Stimulated activated CD8-positive, alpha-beta memory T cell treated with anti-CD3 and anti-CD28 coated beads, Interleukin-15, amount 100 ng/mL, for 48 hours (primary cell): ENCODE measurements at regions not wholly inside any gene's neighbourhood (a gene's known extent, or its start where the extent isn't known, plus 50 kb on each side); places are given as distances from the start of the nearest gene placed in this dataset.
"Not testable (repeated sequence)": the region's sequence is repeated elsewhere in the genome, so short reads cannot be mapped to it uniquely, and the experiment has no call there.

Source experiments
- DNase-seq, 2 donors: peaks; one replicate each; pipeline ENCODE4 v3.0.0-alpha.2; 2020; ENCODE audit warnings: low read depth in 2 of 2

DNA sequence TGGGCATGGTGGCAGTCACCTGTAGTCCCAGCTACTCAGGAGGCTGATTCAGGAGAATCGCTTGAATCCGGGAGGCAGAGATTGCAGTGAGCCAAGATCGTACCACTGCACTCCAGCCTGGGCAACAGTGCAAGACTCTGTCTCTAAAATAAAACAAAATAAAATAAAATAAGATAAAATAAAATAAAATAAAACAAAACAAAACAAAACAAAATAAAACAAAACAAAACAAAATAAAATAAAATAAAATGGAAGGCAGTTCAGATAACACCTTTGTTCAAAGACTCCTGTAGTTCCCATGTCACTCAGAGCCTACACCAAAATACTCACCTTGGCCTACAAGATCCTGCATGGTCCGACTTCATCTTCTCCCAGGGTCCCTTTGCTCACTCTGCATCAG is 61.3 kb downstream of the SYF2 start:
- DNase-seq, result not testable (repeated sequence)

DNA sequence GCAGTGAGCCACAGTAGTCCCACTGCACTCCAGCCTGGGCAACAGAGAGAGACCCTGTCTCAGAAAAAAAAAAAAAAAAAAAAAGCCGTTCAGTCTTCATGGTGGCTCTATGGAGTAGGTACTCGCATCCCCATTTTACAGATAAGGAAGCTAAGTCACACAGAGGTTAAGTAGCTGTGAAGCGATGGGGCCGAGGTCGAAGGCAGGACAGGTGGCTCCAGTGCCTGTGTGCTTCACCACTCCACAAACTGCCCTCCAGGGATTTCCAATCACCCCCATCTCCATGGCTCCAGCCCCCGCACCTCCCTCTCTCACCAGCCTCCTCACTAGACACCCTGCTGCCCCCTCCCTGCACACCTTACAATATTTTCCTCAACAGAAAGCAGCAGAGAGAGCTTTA is 61.9 kb downstream of the SYF2 start:
- no peak for DNase-seq

DNA sequence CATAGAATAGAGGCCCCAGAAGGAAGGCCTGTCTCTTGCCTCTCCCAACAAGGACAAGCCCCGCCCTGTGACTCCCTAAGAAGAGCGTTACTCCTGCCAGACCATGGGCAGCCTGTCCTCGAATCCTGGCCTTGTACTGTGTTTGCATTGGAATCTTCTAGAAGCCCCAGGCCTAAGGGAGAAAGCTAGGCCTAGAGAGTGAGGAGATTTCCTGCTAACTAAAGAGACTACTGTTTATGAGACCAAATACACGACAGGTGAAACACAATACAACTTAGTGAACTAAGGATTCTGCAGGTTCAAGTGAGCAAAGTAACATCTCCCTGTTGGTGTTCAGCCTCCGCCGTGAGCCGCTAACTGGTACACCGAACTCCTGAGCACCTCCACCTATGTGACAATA is 62.7 kb downstream of the SYF2 start:
- no peak for DNase-seq

DNA sequence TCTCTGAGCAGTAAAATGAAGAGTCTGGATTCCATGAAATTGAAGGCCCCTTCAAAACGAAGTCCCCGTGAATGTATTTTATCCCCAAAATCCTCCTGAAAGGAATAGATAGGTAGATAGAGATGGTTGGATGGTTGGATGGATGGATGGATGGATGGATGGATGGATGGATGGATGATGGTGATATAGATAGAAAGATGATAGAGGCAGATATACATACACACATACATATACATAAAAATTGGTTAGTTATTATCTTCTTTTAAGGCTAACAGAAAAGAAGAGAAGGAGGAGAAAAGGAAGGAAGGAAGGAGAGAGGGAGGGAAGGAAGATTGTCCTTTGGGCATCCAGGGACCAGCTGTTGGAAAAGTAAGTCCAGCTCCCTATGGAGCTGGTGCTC is 63.1 kb downstream of the SYF2 start:
- no peak for DNase-seq

DNA sequence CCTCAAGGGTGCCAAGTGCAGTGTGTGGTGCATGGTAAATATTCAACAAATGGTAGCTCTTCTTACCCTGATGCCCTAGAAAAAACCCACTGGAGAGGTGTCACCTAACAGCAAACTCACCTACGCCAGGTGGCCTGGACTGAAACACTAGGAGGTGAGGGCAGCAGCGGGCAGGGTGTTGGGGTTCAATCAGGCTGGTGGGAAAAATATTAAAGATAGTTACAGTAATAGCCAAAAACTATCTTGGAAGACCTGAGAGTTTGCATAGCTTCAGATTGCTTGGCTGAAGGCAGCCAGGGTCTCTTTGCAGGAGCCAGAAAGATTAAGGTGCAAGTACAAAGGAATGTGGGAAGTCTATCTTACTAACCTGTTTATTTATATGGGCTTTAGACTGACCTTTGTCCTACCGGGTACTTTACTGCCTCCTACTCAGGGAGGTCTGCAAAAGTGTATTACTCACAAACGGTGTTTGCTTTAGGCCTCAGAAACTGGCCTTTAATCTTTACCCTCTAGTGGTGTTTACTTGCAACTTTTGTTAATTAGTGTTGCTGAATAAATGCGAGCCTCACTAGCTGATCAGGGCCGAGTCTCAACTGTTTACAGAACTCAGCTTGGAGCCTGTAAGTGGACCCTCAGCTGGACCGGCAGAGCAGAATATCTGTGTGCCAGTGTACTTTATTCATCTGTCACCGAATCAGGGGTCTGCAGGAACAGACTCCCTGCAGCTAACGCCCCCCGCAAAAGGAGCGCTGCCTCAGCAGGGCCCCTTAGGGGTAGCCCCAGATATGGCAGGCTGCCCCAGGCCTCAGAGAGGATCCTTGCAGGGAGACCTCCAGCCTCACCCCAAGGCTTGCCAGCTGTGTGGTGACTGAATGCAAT is 63.9 kb downstream of the SYF2 start:
- DNase-seq, result no peak

DNA sequence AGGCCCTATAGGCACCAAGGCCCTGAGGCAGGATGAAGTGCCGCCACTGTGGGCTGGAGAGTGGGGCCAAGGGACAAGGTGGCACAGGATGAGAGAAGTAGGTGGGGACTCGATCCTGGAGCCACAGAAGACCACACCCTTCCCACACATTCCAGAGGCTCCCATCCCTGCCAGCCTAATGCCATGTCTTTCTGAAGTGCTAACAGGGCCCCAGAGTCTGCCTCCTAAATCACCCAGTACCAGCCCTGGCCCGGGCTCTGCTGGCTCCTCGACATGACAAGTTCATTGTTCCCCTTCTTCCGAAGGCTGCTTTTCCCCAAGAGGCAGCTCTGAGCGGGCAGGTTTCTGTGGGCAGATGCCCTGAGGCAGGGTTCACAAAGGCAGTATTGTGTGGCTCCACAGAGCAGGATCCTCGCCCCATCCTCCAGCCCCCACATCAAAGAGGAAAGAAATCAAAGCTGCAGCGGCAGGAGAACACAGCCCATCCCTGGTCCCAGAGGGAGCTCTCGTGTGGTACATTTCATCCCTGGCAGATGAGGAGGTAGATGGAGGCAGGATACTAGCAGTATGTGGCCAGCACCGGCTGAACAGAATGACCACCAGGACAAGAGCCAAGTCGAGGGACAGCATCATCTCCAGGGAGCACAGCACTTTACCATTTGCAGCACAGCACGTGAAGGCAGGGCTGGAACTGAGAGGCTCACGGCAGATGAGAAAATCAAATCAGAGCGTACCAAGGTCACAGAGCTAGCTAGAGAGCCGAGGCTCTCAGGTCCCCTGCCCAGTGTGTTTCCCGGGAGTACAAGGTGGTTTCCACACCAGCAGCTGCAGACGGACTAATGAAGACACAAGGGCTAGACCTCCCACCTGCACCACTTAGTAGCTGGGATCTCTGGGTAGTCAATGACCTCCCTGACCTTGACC is 64.8 kb downstream of the SYF2 start:
- DNase-seq, result no peak

DNA sequence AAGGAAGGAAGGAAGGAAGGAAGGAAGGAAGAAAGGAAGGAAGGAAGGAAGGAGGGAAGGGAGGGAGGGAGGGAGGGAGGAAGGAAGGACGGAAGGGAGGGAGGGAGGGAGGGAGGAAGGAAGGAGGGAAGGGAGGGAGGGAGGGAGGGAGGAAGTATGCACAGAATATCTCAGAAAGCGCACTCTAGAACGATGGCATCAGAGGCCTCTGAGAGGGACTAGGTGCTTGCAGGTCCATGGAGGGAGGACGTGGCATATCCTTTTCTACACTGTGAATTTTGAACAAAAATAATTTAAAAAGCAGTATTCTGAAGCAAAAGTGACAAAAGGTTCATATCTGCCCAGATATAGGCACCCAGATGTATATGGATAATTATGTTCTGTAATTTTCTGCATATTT is 65.5 kb downstream of the SYF2 start:
- no peak for DNase-seq

DNA sequence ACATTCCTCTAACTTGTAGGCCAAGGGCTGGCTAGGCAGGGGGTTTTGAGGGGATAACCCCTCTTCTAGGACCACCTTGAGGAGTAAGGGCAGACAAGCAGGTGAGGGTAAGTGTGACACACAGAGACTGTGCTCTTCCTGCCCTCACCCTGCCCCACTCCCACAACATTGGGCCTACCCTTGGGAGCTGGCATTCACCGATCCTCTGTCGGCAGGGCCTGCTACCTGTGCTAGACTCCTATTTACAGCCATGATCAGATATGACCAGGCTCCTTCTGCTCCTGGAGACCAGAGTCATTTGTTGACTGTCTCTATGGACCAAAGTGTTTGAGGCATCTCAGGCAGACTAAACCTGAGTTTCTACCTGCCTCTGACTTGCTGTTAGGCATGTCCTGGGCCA is 68.3 kb downstream of the SYF2 start:
- no peak for DNase-seq

DNA sequence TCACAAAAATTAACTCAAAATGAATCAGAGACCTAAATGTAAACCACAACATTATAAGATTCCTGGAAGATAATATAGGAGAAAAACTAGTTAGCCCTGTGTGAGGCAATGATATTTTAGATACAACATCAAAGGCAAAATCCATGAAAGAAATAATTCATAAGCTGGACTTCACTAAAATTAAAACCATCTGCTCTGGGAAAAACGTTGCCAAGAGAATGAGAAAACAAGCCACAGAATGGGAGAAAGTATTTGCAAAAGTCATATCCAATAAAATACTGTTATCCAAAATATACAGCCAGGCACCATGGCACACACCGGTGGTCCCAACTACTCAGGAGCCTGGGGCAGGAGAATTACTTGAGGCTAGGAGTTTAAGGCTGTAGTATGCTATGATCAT is 70.3 kb downstream of the SYF2 start:
- no peak for DNase-seq

DNA sequence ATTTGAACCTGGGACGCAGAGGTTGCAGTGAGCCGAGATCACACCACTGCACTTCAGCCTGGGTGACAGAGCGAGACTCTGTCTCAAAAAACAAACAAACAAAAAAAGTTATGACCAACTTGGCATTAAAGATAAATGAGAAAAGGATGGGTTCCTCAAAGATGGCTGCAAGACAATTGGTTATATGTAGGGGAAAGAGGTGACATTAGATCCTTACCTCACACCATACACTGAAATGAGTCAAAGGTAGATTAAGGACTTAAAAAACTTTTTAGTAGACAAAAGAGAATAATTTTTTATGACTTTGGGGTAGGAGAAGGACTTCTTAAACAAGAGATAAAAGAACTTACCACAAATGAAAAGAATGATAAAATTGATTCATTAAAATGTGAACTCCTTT is 74.5 kb downstream of the SYF2 start:
- DNase-seq, result no peak

DNA sequence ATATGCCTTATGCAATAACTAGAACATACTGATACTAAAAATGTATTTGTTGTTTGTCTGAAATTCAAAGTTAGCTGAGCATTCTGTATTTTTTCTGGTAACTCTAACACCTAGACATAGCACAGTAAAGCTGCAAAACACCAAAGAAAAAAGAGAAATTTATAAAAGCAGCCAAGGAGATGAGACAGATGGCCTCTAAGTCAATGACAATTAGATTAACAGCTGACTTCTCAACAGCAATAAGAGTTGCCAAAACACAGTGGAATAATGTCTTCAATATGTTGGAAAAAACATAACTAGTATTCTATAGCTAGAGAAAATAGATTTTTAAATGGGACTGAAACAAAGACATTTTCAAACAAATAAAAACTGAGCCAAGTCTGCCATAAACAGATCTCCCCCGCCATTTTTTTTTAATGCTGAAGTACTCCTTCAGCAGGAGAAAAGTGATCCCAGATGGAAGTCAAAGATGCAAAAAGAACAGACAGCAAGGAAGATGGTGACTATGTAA is 81.3 kb downstream of the SYF2 start:
- no peak for DNase-seq

DNA sequence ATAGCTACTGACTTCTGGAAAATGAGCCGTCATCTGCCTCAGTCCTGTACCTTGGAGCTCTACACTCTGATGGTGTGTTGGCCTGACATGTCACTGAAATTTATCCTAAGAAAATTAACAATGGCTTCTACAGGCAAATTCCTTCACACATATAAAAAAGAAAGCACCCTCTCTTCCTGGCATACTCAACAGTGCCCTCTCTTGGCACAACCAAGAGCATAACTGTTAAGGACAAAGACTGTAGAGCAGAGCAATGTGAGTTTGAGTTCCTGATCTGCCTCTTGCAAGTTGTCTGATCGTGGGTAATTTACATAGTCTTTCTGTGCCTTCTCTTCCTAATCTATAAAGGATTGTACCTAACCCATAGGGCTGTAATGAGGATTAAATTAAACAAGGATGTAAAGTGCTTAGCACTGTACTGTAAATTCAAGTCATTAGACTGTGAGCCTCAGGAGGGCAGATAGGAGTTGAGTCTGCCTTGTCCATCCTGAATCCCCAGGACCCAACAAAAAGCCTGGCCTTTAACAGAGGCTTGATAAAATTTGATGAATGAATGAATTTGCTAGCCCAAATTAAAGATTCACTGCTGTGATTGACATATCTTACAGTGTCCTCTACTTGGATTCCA is 83.5 kb downstream of the SYF2 start:
- DNase-seq, result no peak

DNA sequence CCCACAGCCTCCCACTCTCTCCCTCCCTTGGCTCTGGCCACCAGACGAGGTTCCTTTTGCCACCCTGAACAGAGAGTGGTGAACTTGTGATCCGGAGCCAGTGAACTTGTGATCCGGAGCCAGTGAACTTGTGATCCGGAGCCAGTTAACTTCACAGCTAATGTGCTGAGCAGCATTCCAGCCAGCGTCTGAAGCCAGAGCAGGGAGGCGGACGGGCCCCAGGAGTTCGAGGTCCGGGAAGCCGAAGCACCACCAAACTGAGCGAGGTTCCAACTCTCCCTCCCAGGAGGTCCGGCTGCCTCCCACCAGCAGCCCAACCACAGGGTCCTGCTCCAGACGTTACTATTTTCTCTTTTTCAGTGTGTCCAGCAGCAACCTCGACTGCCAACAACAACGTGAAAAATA is 85.8 kb downstream of the SYF2 start:
- no peak for DNase-seq

DNA sequence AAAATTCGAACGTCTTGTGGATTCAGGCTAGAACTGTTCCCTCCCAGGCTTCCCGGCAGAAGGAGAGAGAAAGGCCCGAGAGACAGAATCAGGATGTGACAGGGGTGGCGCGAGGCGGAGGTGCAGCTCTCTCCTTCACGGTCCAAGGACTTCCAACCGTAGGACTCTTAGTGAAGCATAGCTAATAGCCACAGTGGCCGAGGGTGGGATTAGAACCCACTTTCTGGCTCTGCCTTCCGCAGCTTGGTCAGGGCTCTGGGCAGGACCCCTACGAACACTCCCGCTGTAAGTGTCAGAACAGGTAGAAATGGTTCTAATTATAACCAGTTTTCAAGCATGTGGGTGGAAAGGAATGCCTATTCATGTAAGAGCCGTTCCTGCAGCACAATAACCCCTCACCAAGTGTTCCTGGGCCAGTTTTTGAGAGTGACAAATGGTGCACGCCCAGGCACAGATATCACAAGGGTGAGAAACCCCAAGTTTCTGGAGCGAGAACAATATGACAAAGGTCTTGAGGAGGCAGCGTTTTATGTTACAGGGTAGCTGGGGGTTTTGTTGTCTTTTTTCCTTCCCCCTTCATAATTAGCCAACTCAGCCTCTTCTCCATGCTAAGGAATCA is 86.4 kb downstream of the SYF2 start:
- DNase-seq, result no peak

DNA sequence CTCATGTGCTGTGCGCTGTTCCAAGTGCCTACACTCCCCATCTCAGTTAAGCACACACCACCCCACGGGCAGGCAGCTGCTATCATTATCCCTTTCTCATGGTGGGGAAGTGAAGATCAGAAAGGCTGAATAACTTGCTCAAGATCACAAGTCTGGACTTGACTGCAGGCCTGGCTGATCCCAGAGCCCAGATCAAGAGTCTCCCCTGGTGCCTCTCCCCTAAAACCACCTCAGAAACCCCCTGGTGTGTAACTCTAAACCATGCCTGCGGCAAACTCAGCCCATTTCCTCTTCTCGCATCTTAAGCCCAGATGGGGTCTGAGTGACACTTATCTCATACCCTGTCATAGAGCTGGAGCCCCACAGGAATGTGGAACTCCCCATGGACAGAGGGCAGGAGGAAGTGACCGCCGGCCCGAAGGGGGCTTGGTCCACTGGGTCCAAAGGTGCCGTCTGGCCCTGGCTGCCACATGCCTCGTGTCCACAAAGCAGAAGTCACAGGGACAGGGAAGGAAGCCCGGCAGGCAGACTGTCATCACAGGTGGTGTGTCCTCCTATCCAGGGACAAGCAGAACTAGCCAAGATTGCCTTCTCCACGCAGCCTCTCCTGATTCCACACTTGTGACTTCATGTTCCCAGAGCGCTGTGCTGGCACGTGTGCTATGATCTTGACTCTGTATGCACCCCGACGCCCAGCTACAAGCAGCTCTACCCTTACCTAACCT is 92.1 kb downstream of the SYF2 start:
- no peak for DNase-seq

DNA sequence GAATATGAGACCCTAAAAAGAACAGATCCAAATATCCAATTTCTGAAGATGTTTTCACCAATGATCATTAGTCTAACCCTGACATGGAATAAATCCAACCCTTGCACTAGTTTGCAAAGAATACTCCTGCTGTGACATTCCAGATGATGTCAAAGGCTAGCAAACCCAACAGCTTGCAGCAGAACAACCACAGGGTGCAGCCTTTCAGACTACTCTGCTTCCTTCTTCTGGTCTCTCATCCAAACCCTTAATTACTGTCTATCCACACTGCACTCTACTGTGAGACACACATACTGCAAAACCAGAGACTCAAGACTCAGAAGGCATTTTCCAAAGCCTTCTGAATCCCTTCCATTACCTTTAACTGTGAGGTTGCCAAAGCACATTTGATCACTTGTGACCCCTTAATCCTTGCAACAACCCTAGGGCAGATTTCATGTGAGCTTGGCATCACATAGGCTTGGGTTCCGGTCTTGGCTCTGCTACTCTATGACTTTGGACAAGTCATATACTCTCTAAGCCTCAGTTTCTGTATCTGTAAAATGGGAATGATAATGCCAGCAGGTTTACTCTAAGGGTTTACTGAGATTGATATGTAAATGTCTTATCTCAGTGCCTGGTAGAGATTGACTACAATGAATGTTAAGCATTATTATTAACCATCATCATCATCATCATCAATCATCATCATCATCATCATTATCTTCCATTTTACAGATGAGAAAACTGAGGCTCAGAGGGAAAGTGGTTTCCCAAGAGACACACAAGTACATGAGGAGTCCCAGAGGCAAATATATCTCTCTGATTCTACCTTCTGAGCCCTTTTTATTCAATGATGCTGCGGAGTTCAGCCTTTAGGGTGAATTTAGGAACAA is 94.5 kb downstream of the SYF2 start:
- DNase-seq, result no peak

DNA sequence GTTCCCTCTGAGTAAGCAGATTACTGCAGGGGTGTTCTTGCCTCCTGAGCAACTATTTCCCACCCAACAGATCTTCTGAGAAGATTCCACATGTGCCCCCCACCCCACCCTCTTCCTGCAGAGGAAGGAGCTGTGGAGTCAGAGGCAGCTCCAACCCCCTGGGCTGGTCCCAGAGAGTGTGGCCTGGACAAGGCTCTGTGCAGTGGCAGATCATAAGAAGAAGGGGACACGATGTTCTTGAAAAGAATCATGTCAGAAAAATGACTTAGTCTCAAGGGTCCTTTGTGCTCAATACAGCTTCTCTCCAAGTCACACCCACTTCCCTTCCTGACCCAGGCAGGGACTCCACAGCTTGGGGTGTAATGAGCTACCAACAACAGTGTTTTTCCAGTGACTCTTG is 95.2 kb downstream of the SYF2 start:
- no peak for DNase-seq

DNA sequence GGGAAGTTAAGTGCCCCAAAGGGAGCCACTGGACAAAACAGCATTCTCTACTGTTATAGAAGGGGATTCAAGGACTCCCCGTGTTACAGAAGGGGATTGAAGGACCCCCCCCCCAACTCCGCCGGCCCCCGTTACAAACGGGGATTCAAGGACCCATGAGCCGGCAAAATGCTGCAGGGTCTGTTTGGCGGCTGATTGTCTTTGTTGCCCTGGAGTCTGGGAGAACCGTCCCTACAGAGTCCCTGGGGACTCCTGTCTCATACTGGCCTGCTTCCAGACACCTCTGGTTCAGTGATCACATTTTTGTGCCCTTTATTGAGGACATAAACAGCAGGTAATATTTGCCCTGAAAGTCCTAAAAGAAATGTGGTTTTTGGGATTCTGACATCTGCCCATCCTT is 96.4 kb downstream of the SYF2 start:
- DNase-seq, result no peak

DNA sequence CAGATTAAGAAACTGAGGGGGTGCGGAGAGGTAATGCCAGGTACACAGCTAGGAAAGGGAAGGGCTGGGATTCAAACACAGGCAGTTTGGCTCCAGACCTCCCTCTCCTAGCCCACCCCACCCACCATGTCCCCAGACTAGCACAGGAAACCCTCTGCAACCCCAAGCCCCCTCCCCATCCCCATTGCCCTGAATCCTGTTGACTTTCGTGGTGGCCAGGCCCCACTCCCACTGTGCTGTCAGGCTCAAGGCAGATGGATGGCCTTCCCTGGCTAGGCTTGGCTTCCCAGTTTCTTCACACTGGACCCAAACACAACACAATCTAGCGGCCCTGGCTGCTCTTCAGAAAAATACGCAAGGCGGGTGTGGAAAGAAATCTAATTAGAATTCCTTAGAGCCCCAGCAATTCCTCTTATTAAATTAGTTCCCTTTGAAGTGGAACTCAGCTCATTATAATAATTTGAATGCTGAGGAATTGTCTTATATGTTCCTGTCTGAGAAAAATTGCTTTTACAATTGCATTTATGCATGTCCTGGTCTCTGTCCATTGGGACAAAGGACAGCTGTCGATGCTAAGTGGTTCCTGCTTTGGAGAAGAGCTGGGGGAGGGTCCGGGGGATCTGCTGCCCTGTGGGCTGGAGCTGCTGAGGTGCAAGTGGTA is 97.4 kb downstream of the SYF2 start:
- DNase-seq, result no peak

DNA sequence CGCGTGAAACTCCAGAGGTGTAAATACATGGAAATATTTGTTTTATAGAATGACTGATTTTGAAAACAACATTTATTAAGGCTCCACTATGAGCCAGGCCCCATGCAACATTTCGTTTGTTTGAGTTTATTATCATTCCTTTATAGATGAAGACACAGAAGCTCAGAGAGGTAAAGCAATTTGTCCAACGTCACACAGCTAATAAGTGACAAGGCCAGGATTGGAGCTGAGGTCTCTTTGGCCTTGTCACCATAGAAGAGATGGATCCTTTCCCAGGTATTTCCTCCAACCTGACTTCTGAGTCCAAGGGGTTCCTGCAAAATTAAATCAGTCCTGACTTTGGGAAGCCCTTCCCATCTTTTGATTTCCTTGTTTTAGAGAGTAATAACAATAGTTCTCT is 98.0 kb downstream of the SYF2 start:
- DNase-seq, result no peak
